ENCODE measurements at regions not wholly inside any gene's neighbourhood (a gene's known extent, or its start where the extent isn't known, plus 50 kb on each side); places are given as distances from the start of the nearest gene placed in this dataset.

DNA sequence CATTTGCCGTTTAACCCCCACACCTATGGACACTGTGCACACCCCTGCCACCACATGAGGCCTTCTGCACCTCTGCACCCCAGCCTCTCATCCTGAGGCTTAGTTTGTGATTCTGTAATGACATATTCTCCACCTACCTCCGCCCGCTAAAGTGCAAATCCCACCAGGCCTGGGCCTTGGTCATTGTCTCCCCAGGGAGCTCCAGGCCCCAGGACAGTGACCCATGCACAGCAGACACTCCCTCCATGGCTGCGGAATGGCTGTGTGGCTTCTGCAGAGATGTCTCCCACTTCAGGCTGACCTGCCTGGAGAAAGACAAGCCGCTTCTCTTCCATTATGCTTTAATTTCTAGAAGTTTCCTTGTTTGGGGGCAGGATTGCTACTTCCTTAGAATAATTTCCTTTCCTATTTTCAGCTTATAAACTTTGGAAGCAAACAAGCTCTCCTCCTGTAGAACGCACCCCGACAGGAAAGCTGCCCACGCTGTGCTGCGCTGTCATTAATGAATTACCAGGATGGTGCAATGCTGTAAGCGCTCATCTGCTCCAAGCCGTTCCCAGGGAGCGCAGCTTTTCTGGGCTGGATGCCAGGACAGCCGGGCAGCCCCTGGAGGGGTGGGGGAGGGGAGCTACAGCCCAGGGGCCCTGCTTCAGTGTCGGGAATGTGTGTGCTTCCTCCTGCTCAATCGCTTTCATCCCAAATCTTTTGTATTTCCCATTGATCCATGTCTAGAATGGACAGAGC is 618.0 kb downstream of the BRD1 start:
- H3K9me3 ChIP-seq (ENCODE audit: control insufficient read depth, insufficient read depth, low read length), result peaks cover 77% of the 10 kb centered on the region
- dilution Hi-C loops (cut with HindIII; ENCODE audit: low sequenced_read_pairs, unreplicated experiment), result no loop called here
- CTCF ChIA-PET, result no interaction called here

More for the DNA sequence above, 618.0 kb downstream of the BRD1 start:
- no peak overlapping the region for H2AK5ac ChIP-seq (ENCODE audit: low read depth, low read length)
- H4K5ac ChIP-seq (ENCODE audit: low read depth, low read length), result no peak overlapping the region
- 27% methylated on average over 3 of the region's 15 CpGs; no CpG with 5 or more reads in 1 of the 2 experiments for WGBS, 2 experiments (ENCODE audit: extremely low coverage in 2 of 2, insufficient read length in 1 of 2)
- H3K79me1 ChIP-seq (ENCODE audit: low read depth in 1 of 2, low read length in 2 of 2), result no peaks in the 10 kb centered on the region
- no peaks in the 10 kb centered on the region for H4K20me1 ChIP-seq (ENCODE audit: insufficient read depth, low read length)
- no peak overlapping the region for H2AFZ ChIP-seq (replicated peaks; ENCODE audit: low read length, poor library complexity)
- no peak overlapping the region for H4K8ac ChIP-seq (ENCODE audit: low read depth in 2 of 2, low read length in 2 of 2)
- no TSS peak for BruUV-seq (replicated peaks)
- POLR2A ChIA-PET (ENCODE audit: unreplicated experiment), result no interaction called here
- H2AK9ac ChIP-seq (replicated peaks; ENCODE audit: low read depth, low read length, poor library complexity), result no peak overlapping the region
- H2BK20ac ChIP-seq (ENCODE audit: low read depth, low read length), result no peak overlapping the region
- H3K27ac ChIP-seq (ENCODE audit: insufficient read depth, low read length), result no peak overlapping the region
- in situ Hi-C loops (cut with MboI; ENCODE audit: low sequenced_read_pairs) (no loop called here), intact Hi-C loops (cut with micrococcal nuclease) (no loop called here)
- ATAC-seq (ENCODE audit: low read depth), result no peak
- DNase-seq, result no peak
- H3K4me3 ChIP-seq (ENCODE audit: insufficient read depth, low read depth, low read length), result no peak overlapping the region
- H3K36me3 ChIP-seq (ENCODE audit: control insufficient read depth, insufficient read depth, low read length), result no peaks in the 10 kb centered on the region
- H3K9me1 ChIP-seq (ENCODE audit: insufficient read depth, low read length), result no peaks in the 10 kb centered on the region
- H3K14ac ChIP-seq (replicated peaks; ENCODE audit: low read depth, low read length), result no peak overlapping the region
- no peak overlapping the region for H2BK120ac ChIP-seq (ENCODE audit: low read depth, low read length)
- no peak overlapping the region for H3K23ac ChIP-seq (ENCODE audit: low read depth, low read length)
- no peak overlapping the region for H3K56ac ChIP-seq (ENCODE audit: extremely low read depth, insufficient read depth, low read length)
- H3K9ac ChIP-seq (ENCODE audit: low read depth, low read length), result no peak overlapping the region
- H3K4me1 ChIP-seq (ENCODE audit: control insufficient read depth, insufficient read depth, low read length), result no peaks in the 10 kb centered on the region
- H2BK15ac ChIP-seq (ENCODE audit: low read depth, low read length), result no peak overlapping the region
- no peak overlapping the region for H3K18ac ChIP-seq (ENCODE audit: low read depth, low read length)
- H2BK5ac ChIP-seq (ENCODE audit: low read depth, low read length, poor library complexity, severe bottlenecking), result no peak overlapping the region
- TF ChIP-seq, protein P1, sequence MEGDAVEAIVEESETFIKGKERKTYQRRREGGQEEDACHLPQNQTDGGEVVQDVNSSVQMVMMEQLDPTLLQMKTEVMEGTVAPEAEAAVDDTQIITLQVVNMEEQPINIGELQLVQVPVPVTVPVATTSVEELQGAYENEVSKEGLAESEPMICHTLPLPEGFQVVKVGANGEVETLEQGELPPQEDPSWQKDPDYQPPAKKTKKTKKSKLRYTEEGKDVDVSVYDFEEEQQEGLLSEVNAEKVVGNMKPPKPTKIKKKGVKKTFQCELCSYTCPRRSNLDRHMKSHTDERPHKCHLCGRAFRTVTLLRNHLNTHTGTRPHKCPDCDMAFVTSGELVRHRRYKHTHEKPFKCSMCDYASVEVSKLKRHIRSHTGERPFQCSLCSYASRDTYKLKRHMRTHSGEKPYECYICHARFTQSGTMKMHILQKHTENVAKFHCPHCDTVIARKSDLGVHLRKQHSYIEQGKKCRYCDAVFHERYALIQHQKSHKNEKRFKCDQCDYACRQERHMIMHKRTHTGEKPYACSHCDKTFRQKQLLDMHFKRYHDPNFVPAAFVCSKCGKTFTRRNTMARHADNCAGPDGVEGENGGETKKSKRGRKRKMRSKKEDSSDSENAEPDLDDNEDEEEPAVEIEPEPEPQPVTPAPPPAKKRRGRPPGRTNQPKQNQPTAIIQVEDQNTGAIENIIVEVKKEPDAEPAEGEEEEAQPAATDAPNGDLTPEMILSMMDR (conservative IDR thresholded peaks at IDR 0.05; ENCODE audit: low read depth, low read length), result no peak
- TF ChIP-seq MXI1 (IDR thresholded peaks at IDR 0.05; ENCODE audit: borderline replicate concordance, low read depth, low read length) (no peak), FOS (IDR thresholded peaks at IDR 0.05; ENCODE audit: low read depth, low read length) (no peak), RCOR1 (IDR thresholded peaks at IDR 0.05; ENCODE audit: insufficient replicate concordance, low read length) (no peak), POLR2A (IDR thresholded peaks at IDR 0.05; ENCODE audit: low read depth, low read length) (no peak), CEBPB (IDR thresholded peaks at IDR 0.05; ENCODE audit: low read depth, low read length) (no peak), RFX5 (IDR thresholded peaks at IDR 0.05; ENCODE audit: low read depth, low read length) (no peak), MAZ (IDR thresholded peaks at IDR 0.05; ENCODE audit: borderline replicate concordance, low read depth, low read length) (no peak), MAFK (IDR thresholded peaks at IDR 0.05; ENCODE audit: low read depth, low read length) (no peak), CHD1 (IDR thresholded peaks at IDR 0.05; ENCODE audit: low read depth, low read length) (no peak), BHLHE40 (IDR thresholded peaks at IDR 0.05; ENCODE audit: low read depth, low read length) (no peak), NFE2L2 (IDR thresholded peaks at IDR 0.05; ENCODE audit: low read depth, low read length) (no peak), SMC3 (IDR thresholded peaks at IDR 0.05; ENCODE audit: low read depth, low read length) (no peak)
- TF ChIP-seq, protein P2, sequence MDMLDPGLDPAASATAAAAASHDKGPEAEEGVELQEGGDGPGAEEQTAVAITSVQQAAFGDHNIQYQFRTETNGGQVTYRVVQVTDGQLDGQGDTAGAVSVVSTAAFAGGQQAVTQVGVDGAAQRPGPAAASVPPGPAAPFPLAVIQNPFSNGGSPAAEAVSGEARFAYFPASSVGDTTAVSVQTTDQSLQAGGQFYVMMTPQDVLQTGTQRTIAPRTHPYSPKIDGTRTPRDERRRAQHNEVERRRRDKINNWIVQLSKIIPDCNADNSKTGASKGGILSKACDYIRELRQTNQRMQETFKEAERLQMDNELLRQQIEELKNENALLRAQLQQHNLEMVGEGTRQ (IDR thresholded peaks at IDR 0.05; ENCODE audit: low read depth, low read length), result no peak
- TF ChIP-seq, protein P3, sequence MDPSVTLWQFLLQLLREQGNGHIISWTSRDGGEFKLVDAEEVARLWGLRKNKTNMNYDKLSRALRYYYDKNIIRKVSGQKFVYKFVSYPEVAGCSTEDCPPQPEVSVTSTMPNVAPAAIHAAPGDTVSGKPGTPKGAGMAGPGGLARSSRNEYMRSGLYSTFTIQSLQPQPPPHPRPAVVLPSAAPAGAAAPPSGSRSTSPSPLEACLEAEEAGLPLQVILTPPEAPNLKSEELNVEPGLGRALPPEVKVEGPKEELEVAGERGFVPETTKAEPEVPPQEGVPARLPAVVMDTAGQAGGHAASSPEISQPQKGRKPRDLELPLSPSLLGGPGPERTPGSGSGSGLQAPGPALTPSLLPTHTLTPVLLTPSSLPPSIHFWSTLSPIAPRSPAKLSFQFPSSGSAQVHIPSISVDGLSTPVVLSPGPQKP (IDR thresholded peaks at IDR 0.05; ENCODE audit: borderline replicate concordance, low read depth, low read length), result no peak
- H3K27me3 ChIP-seq (ENCODE audit: control insufficient read depth, insufficient read depth, low read length), result no peaks in the 10 kb centered on the region
- no peak overlapping the region for H3K4me2 ChIP-seq (ENCODE audit: low read depth, low read length)
- H4K91ac ChIP-seq (ENCODE audit: insufficient read depth, low read depth, low read length), result no peak overlapping the region
- no peak overlapping the region for H3K4ac ChIP-seq (ENCODE audit: low read depth, low read length)

Data from IMR-90 (cell line).